ENCODE measurements at regions not wholly inside any gene's neighbourhood (a gene's known extent, or its start where the extent isn't known, plus 50 kb on each side); places are given as distances from the start of the nearest gene placed in this dataset.

- Mint-ChIP-seq H3K4me3 (no peak overlapping the region), H3K27ac (no peak overlapping the region), H3K36me3 (ENCODE audit: low read depth) (no peaks in the 10 kb centered on the region), H3K9me3 (no peaks in the 10 kb centered on the region), H3K4me1 (no peaks in the 10 kb centered on the region), H3K27me3 (no peaks in the 10 kb centered on the region)
- CTCF ChIA-PET, result no interaction called here
- intact Hi-C loops (cut with micrococcal nuclease), result no loop called here
- ATAC-seq (ENCODE audit: low read depth) (no peak), DNase-seq (no peak)
- POLR2A ChIA-PET, result no interaction called here
- TF ChIP-seq, protein P1, sequence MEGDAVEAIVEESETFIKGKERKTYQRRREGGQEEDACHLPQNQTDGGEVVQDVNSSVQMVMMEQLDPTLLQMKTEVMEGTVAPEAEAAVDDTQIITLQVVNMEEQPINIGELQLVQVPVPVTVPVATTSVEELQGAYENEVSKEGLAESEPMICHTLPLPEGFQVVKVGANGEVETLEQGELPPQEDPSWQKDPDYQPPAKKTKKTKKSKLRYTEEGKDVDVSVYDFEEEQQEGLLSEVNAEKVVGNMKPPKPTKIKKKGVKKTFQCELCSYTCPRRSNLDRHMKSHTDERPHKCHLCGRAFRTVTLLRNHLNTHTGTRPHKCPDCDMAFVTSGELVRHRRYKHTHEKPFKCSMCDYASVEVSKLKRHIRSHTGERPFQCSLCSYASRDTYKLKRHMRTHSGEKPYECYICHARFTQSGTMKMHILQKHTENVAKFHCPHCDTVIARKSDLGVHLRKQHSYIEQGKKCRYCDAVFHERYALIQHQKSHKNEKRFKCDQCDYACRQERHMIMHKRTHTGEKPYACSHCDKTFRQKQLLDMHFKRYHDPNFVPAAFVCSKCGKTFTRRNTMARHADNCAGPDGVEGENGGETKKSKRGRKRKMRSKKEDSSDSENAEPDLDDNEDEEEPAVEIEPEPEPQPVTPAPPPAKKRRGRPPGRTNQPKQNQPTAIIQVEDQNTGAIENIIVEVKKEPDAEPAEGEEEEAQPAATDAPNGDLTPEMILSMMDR (IDR thresholded peaks at IDR 0.05), result no peak
Observed at GRCh38 chr9:81393985-81394811, 295.1 kb downstream of the TLE1 start.

DNA sequence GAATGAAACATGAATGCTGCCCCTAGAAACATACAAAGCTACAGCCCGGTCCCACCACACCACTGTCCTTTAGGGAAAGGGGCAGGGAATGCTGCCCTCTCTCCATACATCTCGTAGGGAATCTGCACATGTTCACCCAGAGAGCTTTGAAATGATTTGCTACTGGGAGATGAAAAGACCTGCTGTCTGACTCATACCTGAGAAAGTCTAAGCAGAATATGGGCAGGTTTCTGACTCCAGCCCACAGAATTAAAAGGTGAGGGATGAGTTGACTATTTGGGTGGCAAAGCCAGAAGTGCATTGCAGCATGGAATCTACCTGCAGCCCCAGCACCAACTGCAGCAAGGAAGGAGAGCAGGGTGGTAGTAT, 297.9 kb downstream of the TLE1 start:
- no peak overlapping the region for H3K4me3 Mint-ChIP-seq
- intact Hi-C loops (cut with micrococcal nuclease), result no loop called here

GRCh38 chr9:81390792-81391456, 298.4 kb downstream of the TLE1 start:
- Mint-ChIP-seq H3K9me3 (no peaks in the 10 kb centered on the region), H3K4me3 (no peak overlapping the region), H3K27me3 (no peaks in the 10 kb centered on the region), H3K36me3 (ENCODE audit: low read depth) (no peaks in the 10 kb centered on the region), H3K27ac (no peak overlapping the region), H3K4me1 (no peaks in the 10 kb centered on the region)
- TF ChIP-seq, protein P1 (IDR thresholded peaks at IDR 0.05), result no peak
- no peak for ATAC-seq (ENCODE audit: low read depth)
- DNase-seq, result no peak
- POLR2A ChIA-PET, result no interaction called here
- CTCF ChIA-PET, result no interaction called here
- intact Hi-C loops (cut with micrococcal nuclease), result no loop called here

More for the DNA sequence above, 297.9 kb downstream of the TLE1 start:
- DNase-seq (no peak), ATAC-seq (ENCODE audit: low read depth) (no peak)
- TF ChIP-seq, protein P1 (IDR thresholded peaks at IDR 0.05), result no peak
- POLR2A ChIA-PET, result no interaction called here
- CTCF ChIA-PET, result no interaction called here
- Mint-ChIP-seq H3K9me3 (no peaks in the 10 kb centered on the region), H3K27ac (no peak overlapping the region), H3K27me3 (no peaks in the 10 kb centered on the region), H3K4me1 (no peaks in the 10 kb centered on the region), H3K36me3 (ENCODE audit: low read depth) (no peaks in the 10 kb centered on the region)

DNA sequence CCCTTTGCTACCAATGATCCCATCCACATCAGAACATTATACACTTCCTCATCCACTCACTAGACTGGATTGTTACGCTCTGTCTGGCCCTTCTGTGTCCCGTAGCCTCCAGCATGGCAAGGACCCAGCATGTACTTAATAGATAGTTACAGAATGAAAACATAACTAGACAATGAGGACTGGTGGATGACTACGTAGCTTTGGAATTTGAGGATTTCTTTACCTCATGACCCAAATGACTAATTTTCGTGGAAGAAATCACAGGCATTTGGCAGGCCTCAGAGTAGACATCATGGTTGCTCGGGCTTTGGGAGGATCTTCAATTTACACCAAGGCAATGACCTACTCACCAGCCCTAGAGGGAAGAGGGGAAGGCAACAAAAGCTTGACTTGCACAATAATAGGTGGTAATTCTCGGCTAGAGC, 299.8 kb downstream of the TLE1 start:
- Mint-ChIP-seq H3K27ac (no peak overlapping the region), H3K36me3 (ENCODE audit: low read depth) (no peaks in the 10 kb centered on the region), H3K4me3 (no peak overlapping the region), H3K9me3 (no peaks in the 10 kb centered on the region), H3K27me3 (no peaks in the 10 kb centered on the region), H3K4me1 (no peaks in the 10 kb centered on the region)
- DNase-seq (no peak), ATAC-seq (ENCODE audit: low read depth) (no peak)
- TF ChIP-seq, protein P1 (IDR thresholded peaks at IDR 0.05), result no peak
- intact Hi-C loops (cut with micrococcal nuclease), result no loop called here
- ChIA-PET CTCF (no interaction called here), POLR2A (no interaction called here)

- ATAC-seq (ENCODE audit: low read depth) (no peak), DNase-seq (no peak)
- CTCF ChIA-PET, result no interaction called here
- TF ChIP-seq, protein P1 (IDR thresholded peaks at IDR 0.05), result no peak
- Mint-ChIP-seq H3K4me1 (no peaks in the 10 kb centered on the region), H3K27me3 (no peaks in the 10 kb centered on the region), H3K4me3 (no peak overlapping the region), H3K27ac (no peak overlapping the region), H3K9me3 (no peaks in the 10 kb centered on the region), H3K36me3 (ENCODE audit: low read depth) (no peaks in the 10 kb centered on the region)
- POLR2A ChIA-PET, result no interaction called here
- intact Hi-C loops (cut with micrococcal nuclease), result no loop called here
Observed at GRCh38 chr9:81388831-81389230, 300.5 kb downstream of the TLE1 start.

Data from activated B cell treated with CpG ODN at 0.5 μM for 24 hours (primary cell).